ENCODE measurements at regions not wholly inside any gene's neighbourhood (a gene's known extent, or its start where the extent isn't known, plus 50 kb on each side); places are given as distances from the start of the nearest gene placed in this dataset.
"Not testable (repeated sequence)": the region's sequence is repeated elsewhere in the genome, so short reads cannot be mapped to it uniquely, and the experiment has no call there.

DNA sequence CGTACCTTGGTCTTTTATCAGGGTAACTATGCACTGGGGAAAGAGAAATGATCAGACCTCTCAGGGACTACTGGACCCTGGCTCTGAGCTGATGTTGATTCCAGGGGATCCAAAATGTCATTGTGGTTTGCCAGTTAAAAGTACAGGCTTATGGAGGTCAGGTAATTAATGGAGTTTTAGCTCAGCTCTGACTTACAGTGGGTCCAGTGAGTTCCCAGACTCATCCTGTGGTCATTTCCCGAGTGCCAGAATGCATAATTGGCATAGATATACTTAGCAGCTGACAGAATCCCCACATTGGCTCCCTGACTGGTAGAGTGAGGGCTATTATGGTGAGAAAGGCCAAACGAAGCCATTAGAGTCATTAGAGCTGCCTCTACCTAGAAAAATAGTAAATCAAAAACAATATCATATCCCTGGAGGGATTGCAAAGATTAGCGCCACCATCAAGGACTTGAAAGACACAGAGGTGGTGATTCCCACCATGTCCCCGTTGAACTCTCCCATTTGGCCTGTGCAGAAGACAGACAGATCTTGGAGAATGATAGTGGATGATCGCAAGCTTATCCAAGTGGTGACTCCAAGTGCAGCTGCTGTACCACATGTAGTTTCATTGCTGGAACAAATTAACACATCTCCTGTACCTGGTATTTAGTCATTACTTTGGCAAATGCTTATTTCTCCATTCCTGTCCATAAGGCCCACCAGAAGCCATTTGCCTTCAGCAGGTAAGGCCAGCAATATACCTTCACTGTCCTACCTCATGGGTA lies 152.4 kb downstream of the THBS2 start:
- DNase-seq (ENCODE audit: low read depth in 2 of 2), result no peak

GRCh38 chr6:169099411-169100202 lies 154.0 kb downstream of the THBS2 start:
- no peak for DNase-seq (ENCODE audit: low read depth in 2 of 2)

DNA sequence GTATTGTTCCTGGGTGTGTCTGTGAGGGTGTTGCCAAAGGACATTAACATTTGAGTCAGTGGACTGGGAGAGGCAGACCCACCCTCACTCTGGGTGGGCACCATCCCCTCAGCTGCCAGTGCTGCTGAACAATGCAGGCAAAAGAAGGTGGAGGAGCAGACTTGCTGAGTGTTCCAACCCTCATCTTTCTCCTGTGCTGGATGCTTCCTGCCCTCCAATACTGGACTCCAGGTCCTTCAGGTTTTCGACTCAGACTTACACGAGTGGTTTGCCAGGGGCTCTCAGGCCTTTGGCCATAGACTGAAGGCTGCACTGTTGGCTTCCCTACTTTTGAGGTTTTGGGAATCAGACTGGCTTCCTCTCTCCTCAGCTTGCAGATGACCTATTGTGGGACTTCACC lies 155.0 kb downstream of the THBS2 start:
- DNase-seq (ENCODE audit: low read depth in 2 of 2), result not testable (repeated sequence)

GRCh38 chr6:169098116-169098515 lies 155.5 kb downstream of the THBS2 start:
- no peak for DNase-seq (ENCODE audit: low read depth in 2 of 2)

GRCh38 chr6:169097381-169097959 lies 156.2 kb downstream of the THBS2 start:
- DNase-seq (ENCODE audit: low read depth in 2 of 2), result no peak

GRCh38 chr6:169096388-169096787 lies 157.3 kb downstream of the THBS2 start:
- DNase-seq (ENCODE audit: low read depth in 2 of 2), result no peak

- no peak for DNase-seq (ENCODE audit: low read depth in 2 of 2)
Observed at GRCh38 chr6:169095153-169095552, 158.5 kb downstream of the THBS2 start.

- no peak for DNase-seq (ENCODE audit: low read depth in 2 of 2)
Observed at GRCh38 chr6:169094552-169094950, 159.1 kb downstream of the THBS2 start.

GRCh38 chr6:169093770-169094551 lies 159.7 kb downstream of the THBS2 start:
- no peak for DNase-seq (ENCODE audit: low read depth in 2 of 2)

- no peak for DNase-seq (ENCODE audit: low read depth in 2 of 2)
Observed at GRCh38 chr6:169093066-169093723, 160.5 kb downstream of the THBS2 start.

DNA sequence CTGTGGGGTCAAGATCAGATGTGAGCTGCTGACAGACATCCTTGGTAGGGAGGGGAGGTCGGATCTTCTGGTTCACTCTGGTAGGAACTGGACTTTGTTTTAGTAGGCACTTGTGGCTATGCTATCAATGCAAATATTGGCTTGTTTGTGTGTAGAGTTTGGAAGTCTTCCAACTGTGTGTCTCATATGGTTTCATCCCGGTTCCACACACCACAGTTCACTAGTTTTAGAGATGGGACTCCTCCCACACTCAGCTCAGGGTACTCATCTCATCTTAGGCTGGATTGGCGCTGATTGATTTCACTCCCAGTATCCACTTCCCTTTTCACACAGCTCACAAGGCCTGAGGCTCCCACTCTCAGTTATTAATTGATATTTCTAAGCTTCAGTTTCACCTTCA lies 161.3 kb downstream of the THBS2 start:
- no peak for DNase-seq (ENCODE audit: low read depth in 2 of 2)

GRCh38 chr6:169090514-169091127 lies 163.0 kb downstream of the THBS2 start:
- not testable (repeated sequence) for DNase-seq (ENCODE audit: low read depth in 2 of 2)

DNA sequence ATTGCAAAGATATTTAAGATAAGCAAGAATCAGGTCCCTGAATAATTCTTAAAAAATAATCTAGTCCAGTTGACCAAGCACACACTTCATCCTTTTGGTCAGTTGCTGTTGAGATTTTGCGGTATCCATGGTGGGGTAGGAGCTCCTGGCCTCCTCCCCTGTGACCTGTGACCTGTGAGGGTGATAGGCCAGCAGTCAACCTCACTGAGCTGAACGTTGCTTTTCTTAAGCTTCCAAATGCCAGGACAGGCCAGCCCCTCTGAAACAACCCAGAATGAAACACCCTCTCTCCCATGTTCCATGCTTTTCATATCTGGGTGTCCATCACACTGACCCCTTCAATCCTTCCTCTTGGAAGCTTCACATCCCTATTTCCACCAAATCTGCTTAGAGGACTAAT lies 164.9 kb downstream of the THBS2 start:
- DNase-seq (ENCODE audit: low read depth in 2 of 2), result no peak

GRCh38 chr6:169087443-169088041 lies 166.1 kb downstream of the THBS2 start:
- no peak for DNase-seq (ENCODE audit: low read depth in 2 of 2)

DNA sequence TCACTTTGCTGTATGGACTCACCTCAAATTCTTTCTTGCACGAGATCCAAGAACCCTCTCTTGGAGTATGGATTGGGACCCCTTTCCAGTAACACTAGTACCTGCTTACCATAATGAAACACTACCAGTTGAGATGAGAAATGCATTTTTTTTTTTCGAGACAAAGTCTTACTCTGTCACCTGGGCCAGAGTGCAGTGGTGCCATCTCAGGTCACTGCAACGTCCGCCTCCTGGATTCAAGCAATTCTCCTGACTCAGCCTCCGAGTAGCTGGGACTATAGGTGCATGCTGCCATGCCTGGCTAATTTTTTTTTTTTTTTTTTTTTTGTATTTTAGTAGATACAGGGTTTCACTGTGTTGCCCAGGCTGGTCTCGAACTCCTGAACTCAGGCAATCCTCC lies 167.0 kb downstream of the THBS2 start:
- DNase-seq (ENCODE audit: low read depth in 2 of 2), result not testable (repeated sequence)

- no peak for DNase-seq (ENCODE audit: low read depth in 2 of 2)
Observed at GRCh38 chr6:169086020-169086419, 167.6 kb downstream of the THBS2 start.

DNA sequence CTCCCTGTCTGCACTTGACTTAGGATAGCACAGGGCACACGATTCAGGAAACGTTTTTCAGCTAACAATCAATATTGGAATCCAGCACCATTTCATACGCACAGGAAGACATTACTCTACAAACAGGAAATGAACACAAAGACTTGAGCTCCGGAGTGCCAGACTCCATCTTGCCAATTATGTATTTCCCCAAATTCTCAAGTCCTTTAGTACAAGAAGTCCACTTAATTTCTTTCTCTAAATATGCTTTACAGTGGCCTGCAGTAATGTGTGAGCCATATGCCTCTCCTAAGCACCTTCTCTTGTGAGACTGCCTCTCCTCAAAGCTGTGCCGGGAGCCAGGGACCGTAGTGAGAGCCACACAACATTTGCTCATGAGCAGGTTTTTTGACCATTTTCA lies 168.2 kb downstream of the THBS2 start:
- no peak for DNase-seq (ENCODE audit: low read depth in 2 of 2)

DNA sequence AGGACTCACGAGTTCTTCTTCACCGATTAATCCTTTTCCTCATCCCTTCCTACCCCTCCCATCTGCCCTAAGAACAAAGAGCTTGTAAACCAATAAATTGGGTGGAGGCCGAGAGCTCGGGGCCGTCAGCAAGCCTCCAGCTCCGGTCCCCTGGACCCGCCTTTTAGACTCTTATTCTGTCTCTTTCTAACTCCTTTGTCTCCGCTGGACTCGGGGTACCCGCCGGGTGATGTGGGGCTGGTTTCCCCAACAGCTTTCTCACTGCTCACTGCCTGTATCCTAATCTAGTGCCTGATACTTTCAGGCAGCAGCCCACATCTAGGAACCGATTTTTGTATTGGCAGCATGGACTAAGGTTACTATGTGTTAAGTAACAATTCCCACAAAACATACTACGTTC lies 169.1 kb downstream of the THBS2 start:
- DNase-seq (ENCODE audit: low read depth in 2 of 2), result not testable (repeated sequence)

DNA sequence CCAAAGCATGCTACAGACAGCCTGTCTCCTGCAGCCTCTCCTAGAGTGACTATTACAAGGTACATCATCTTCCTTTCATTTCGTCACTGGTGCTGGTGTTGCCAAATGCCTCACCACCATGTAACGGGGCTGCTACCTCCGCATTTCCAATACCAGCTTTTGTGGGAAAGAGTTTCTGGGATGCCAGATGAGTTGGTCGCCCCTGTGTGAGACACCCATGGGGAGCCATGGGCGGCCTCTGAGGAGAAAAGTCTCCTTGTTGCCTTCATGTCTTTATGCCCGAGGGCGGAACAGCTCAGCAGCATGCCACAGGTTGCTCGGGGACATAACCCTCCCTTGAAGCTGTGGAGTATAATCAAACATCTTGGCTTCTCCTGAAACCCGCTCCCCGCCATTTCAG lies 169.6 kb downstream of the THBS2 start:
- no peak for DNase-seq (ENCODE audit: low read depth in 2 of 2)

- no peak for DNase-seq (ENCODE audit: low read depth in 2 of 2)
Observed at GRCh38 chr6:169083508-169083874, 170.2 kb downstream of the THBS2 start.

Data from stimulated activated CD8-positive, alpha-beta memory T cell treated with anti-CD3 and anti-CD28 coated beads, Interleukin-7, amount 100 ng/mL, for 4 hours (primary cell).